WERI-Rb-1 (cell line): ENCODE measurements at regions not wholly inside any gene's neighbourhood (a gene's known extent, or its start where the extent isn't known, plus 50 kb on each side); places are given as distances from the start of the nearest gene placed in this dataset.

Source experiments
- DNase-seq: peaks from one replicate; pipeline ENCODE4 v3.0.0-alpha.2; 2020
- H3K27ac ChIP-seq: fragments of 250-450 bp; sonication (Bioruptor Pico); 2 replicates; pipeline ENCODE4 v1.5.1; 2020; ENCODE audit warnings: mild to moderate bottlenecking, moderate library complexity
- H3K27me3 ChIP-seq: fragments of 250-450 bp; sonication (Bioruptor Pico); 2 replicates; pipeline ENCODE4 v1.5.1; 2021; ENCODE audit warnings: mild to moderate bottlenecking, low read depth, moderate library complexity; ENCODE audit not compliant: insufficient read depth, severe bottlenecking
- H3K36me3 ChIP-seq: fragments of 250-450 bp; sonication (Bioruptor Pico); 2 replicates; pipeline ENCODE4 v1.5.1; 2020; ENCODE audit warnings: mild to moderate bottlenecking, moderate library complexity
- H3K4me3 ChIP-seq: 2 replicates; pipeline ENCODE4 v1.5.1; 2011; ENCODE audit warnings: low read depth, mild to moderate bottlenecking, control low read depth, low read length
- H3K9me3 ChIP-seq: fragments of 250-450 bp; sonication (Bioruptor Pico); 2 replicates; pipeline ENCODE4 v1.5.1; 2021; ENCODE audit warnings: mild to moderate bottlenecking, moderate library complexity; ENCODE audit not compliant: severe bottlenecking
- TF ChIP-seq, protein P1 (sequence below): IDR thresholded peaks from 2 replicates; pipeline ENCODE4 v1.5.1; 2011; ENCODE audit warnings: low read depth, mild to moderate bottlenecking, control low read depth, inconsistent platforms, low read length

DNA sequence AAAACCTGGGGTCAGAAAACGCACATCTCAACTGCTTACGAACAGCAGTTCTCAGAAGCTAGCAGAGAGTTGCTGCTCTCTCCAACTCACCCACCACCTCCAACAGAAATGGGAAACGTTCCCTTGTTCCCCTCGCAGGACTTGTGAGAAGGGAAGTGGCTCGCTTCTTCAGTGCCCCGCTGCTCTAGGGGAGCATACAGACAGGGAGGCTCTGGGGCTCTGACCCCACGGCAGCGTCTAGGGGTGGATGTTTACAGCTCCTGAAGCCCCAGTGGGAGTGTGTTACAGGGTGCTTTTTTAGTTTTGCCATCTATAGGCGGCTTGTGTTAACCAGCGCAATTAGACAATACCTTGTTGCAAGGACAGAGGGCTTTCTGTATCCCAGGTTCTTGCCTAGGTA, 267.7 kb upstream of the ACTBL2 start:
- Histone ChIP-seq H3K27ac (no peak overlapping the region), H3K9me3 (no peaks in the 10 kb centered on the region), H3K27me3 (no peaks in the 10 kb centered on the region), H3K36me3 (no peaks in the 10 kb centered on the region), H3K4me3 (no peak overlapping the region)
- DNase-seq: no peak
- TF ChIP-seq, protein P1, sequence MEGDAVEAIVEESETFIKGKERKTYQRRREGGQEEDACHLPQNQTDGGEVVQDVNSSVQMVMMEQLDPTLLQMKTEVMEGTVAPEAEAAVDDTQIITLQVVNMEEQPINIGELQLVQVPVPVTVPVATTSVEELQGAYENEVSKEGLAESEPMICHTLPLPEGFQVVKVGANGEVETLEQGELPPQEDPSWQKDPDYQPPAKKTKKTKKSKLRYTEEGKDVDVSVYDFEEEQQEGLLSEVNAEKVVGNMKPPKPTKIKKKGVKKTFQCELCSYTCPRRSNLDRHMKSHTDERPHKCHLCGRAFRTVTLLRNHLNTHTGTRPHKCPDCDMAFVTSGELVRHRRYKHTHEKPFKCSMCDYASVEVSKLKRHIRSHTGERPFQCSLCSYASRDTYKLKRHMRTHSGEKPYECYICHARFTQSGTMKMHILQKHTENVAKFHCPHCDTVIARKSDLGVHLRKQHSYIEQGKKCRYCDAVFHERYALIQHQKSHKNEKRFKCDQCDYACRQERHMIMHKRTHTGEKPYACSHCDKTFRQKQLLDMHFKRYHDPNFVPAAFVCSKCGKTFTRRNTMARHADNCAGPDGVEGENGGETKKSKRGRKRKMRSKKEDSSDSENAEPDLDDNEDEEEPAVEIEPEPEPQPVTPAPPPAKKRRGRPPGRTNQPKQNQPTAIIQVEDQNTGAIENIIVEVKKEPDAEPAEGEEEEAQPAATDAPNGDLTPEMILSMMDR: no peak

DNA sequence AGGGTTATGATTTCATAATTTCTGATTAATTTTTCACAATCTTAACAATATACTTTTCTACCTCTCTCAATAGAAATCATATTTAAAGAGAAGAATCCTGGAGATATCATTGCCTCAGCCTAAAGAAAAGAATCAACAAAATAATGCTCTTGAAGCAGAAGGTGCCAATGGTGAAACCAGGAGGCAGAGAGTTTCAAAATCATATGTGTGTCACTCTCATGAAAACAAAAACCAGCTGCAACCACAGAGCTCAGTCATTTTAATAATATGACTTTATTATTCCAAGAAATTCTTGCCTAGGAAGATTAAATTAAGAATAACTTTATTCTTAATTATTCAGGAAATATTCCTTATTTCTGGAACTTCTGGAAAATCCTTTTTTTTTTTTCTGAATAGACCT, 266.8 kb upstream of the ACTBL2 start:
- Histone ChIP-seq H3K27me3 (no peaks in the 10 kb centered on the region), H3K27ac (no peak overlapping the region), H3K36me3 (no peaks in the 10 kb centered on the region), H3K4me3 (no peak overlapping the region), H3K9me3 (no peaks in the 10 kb centered on the region)
- no peak for DNase-seq
- TF ChIP-seq, protein P1: no peak

DNA sequence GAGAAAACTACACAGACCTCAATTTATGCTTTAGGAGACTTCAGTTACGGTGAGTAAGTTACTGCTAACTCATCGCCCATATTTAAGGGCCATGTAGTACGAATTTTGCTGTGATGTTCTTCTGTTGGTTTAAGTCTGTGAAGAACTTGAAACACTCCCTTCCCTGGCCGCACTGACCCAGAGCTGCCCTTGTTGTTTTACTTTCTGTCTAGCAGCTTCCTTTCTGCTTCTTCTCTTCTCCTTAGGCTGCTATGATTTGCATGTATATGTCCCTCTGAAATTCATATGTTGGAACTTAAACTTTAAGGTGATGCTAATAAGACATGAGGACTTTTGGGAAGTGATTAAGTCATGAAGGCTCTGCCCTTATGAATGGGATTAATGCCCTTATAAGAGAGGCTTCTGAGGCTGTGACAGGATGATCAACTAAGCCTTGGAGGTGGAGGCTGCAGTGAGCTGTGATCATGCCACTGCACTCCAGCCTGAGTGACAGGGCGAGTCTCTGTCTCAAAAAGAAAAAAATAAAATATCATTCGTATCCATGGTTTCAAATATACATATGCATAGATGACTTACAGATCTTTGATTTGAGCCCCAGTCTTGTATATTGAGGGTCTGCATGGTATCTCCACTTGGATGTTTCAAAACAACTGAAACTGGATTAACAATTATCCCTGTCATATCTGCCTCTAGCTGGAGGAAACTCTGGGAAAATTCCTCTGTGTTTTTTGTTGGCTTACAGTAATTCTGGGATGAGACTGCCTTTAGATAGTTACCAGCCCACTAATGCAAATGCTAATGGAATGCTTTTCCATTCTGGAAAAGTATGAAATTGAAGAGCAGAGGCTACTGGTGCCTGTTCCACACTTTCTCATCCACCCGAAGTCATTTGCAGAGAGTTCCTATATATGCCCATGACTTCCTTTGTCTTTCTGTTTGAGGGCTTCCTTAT, 263.4 kb upstream of the ACTBL2 start:
- Histone ChIP-seq H3K27ac (no peak overlapping the region), H3K9me3 (no peaks in the 10 kb centered on the region), H3K36me3 (no peaks in the 10 kb centered on the region), H3K4me3 (no peak overlapping the region), H3K27me3 (no peaks in the 10 kb centered on the region)
- TF ChIP-seq, protein P1: no peak
- no peak for DNase-seq

DNA sequence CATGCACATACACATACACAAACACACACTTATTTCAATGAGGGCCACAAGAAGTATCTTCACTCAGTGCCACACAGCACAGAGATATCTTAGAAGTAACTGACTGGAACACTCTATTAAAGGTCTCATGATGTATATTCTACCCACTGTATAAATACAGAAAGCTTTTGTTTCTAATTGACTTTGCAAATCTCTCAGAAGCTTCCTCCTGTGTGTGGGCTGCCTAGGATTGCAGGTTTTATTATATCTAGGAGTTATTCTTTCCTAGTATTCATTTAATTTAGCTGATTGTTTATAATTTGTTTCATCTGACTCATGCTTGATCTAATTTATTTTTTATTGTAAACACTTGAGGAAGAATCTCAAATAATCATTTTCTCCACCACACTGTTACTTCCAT, 262.4 kb upstream of the ACTBL2 start:
- no peaks in the 10 kb centered on the region for H3K36me3 ChIP-seq
- TF ChIP-seq, protein P1: no peak
- H3K27ac ChIP-seq: no peak overlapping the region
- H3K4me3 ChIP-seq: no peak overlapping the region
- H3K9me3 ChIP-seq: no peaks in the 10 kb centered on the region
- H3K27me3 ChIP-seq: no peaks in the 10 kb centered on the region
- no peak for DNase-seq

DNA sequence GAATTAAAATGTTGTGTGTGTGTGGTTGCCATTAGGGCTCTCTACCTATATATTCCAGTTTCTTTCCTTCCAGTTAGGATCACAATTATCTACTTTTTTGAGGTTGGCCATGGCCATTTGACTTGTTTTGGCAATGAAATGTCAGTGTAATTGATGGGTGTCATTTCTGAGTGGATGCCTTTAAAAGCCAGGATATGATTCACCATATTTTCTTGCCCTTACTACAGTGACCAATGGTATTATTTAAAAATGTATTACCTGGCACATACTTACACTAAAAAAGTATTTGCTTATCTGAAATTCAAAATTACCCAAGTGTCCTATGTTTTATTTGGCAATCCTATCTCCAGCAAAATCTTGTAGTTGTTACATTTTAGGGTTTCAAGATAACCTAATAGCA, 258.7 kb upstream of the ACTBL2 start:
- H3K9me3 ChIP-seq: no peaks in the 10 kb centered on the region
- H3K27ac ChIP-seq: no peak overlapping the region
- DNase-seq: no peak
- TF ChIP-seq, protein P1: no peak
- H3K36me3 ChIP-seq: no peaks in the 10 kb centered on the region
- no peak overlapping the region for H3K4me3 ChIP-seq
- H3K27me3 ChIP-seq: no peaks in the 10 kb centered on the region
